ENCODE measurements at regions not wholly inside any gene's neighbourhood (a gene's known extent, or its start where the extent isn't known, plus 50 kb on each side); places are given as distances from the start of the nearest gene placed in this dataset.

- ATAC-seq: no peak
- no peak for DNase-seq (ENCODE audit: low spot score)
- intact Hi-C loops (cut with DNase I): no loop called here
Measured at GRCh38 chr19:30895946-30896345, 453.3 kb downstream of the TSHZ3 start.

- ATAC-seq (no peak), DNase-seq (ENCODE audit: low spot score) (no peak)
- intact Hi-C loops (cut with DNase I): no loop called here
Measured at GRCh38 chr19:30891051-30891450, 458.2 kb downstream of the TSHZ3 start.

- DNase-seq (ENCODE audit: low spot score): no peak
- ATAC-seq: no peak
- intact Hi-C loops (cut with DNase I): no loop called here
Measured at GRCh38 chr19:30890033-30890432, 459.2 kb downstream of the TSHZ3 start.

- no peak for DNase-seq (ENCODE audit: low spot score)
- intact Hi-C loops (cut with DNase I): no loop called here
- ATAC-seq: no peak
Measured at GRCh38 chr19:30888937-30889336, 460.3 kb downstream of the TSHZ3 start.

- DNase-seq (ENCODE audit: low spot score): no peak
- intact Hi-C loops (cut with DNase I): no loop called here
- no peak for ATAC-seq
Measured at GRCh38 chr19:30887042-30887441, 462.2 kb downstream of the TSHZ3 start.

- ATAC-seq (no peak), DNase-seq (ENCODE audit: low spot score) (no peak)
- intact Hi-C loops (cut with DNase I): no loop called here
Measured at GRCh38 chr19:30886222-30886621, 463.0 kb downstream of the TSHZ3 start.

GRCh38 chr19:30884146-30884812 is 465.0 kb downstream of the TSHZ3 start:
- intact Hi-C loops (cut with DNase I): no loop called here
- no peak for DNase-seq (ENCODE audit: low spot score)

GRCh38 chr19:30883071-30883470 is 466.2 kb downstream of the TSHZ3 start:
- DNase-seq (ENCODE audit: low spot score): no peak

More at GRCh38 chr19:30884146-30884812, 465.0 kb downstream of the TSHZ3 start:
- no peak for ATAC-seq

GRCh38 chr19:30882411-30883005 is 466.7 kb downstream of the TSHZ3 start:
- no peak for DNase-seq (ENCODE audit: low spot score)
- no peak for ATAC-seq
- intact Hi-C loops (cut with DNase I): no loop called here

More at GRCh38 chr19:30883071-30883470, 466.2 kb downstream of the TSHZ3 start:
- no peak for ATAC-seq
- intact Hi-C loops (cut with DNase I): no loop called here

GRCh38 chr19:30881930-30882329 is 467.3 kb downstream of the TSHZ3 start:
- DNase-seq (ENCODE audit: low spot score): no peak
- ATAC-seq: no peak
- intact Hi-C loops (cut with DNase I): no loop called here

GRCh38 chr19:30881281-30881680 is 468.0 kb downstream of the TSHZ3 start:
- no peak for DNase-seq (ENCODE audit: low spot score)
- intact Hi-C loops (cut with DNase I): no loop called here
- no peak for ATAC-seq

- intact Hi-C loops (cut with DNase I): no loop called here
- ATAC-seq (no peak), DNase-seq (ENCODE audit: low spot score) (no peak)
Measured at GRCh38 chr19:30880551-30880950, 468.7 kb downstream of the TSHZ3 start.

- intact Hi-C loops (cut with DNase I): no loop called here
- no peak for DNase-seq (ENCODE audit: low spot score)
- ATAC-seq: no peak
Measured at GRCh38 chr19:30880151-30880550, 469.1 kb downstream of the TSHZ3 start.

GRCh38 chr19:30879736-30880135 is 469.5 kb downstream of the TSHZ3 start:
- DNase-seq (ENCODE audit: low spot score) (no peak), ATAC-seq (no peak)
- intact Hi-C loops (cut with DNase I): no loop called here

GRCh38 chr19:30879225-30879624 is 470.0 kb downstream of the TSHZ3 start:
- DNase-seq (ENCODE audit: low spot score): no peak
- intact Hi-C loops (cut with DNase I): no loop called here
- ATAC-seq: no peak

GRCh38 chr19:30878495-30878894 is 470.7 kb downstream of the TSHZ3 start:
- DNase-seq (ENCODE audit: low spot score) (no peak), ATAC-seq (no peak)
- intact Hi-C loops (cut with DNase I): no loop called here

- ATAC-seq (peak; percentile 62), DNase-seq (ENCODE audit: low spot score) (no peak)
- intact Hi-C loops (cut with DNase I): no loop called here
Measured at GRCh38 chr19:30877661-30878113, 471.5 kb downstream of the TSHZ3 start.

- intact Hi-C loops (cut with DNase I): no loop called here
- ATAC-seq (no peak), DNase-seq (ENCODE audit: low spot score) (no peak)
Measured at GRCh38 chr19:30873691-30874090, 475.5 kb downstream of the TSHZ3 start.

- no peak for ATAC-seq
- intact Hi-C loops (cut with DNase I): no loop called here
- no peak for DNase-seq (ENCODE audit: low spot score)
Measured at GRCh38 chr19:30873003-30873402, 476.2 kb downstream of the TSHZ3 start.

GRCh38 chr19:30871979-30872378 is 477.3 kb downstream of the TSHZ3 start:
- ATAC-seq (no peak), DNase-seq (ENCODE audit: low spot score) (no peak)
- intact Hi-C loops (cut with DNase I): no loop called here

- intact Hi-C loops (cut with DNase I): no loop called here
- ATAC-seq (no peak), DNase-seq (ENCODE audit: low spot score) (no peak)
Measured at GRCh38 chr19:30870876-30871275, 478.4 kb downstream of the TSHZ3 start.
